Kidney (tissue), 13 donors: ENCODE measurements at regions not wholly inside any gene's neighbourhood (a gene's known extent, or its start where the extent isn't known, plus 50 kb on each side); places are given as distances from the start of the nearest gene placed in this dataset.

Experiments used
- DNase-seq, 5 donors: peaks; one replicate each; pipeline ENCODE4 v3.0.0-alpha.2; 2013 to 2020
- FAIRE-seq: peaks from 2 replicates; lab custom pipeline; 2012; peaks lifted over from hg19 to GRCh38; lab: Jason Lieb, UNC
- H3K27ac ChIP-seq, 2 donors: one replicate each; pipeline ENCODE4 v1.7.0; 2013; ENCODE audit warnings: low read depth in 2 of 2, low read length in 2 of 2, inconsistent platforms in 1 of 2
- H3K27me3 ChIP-seq: one replicate; pipeline ENCODE4 v1.7.1; 2013; ENCODE audit warnings: low read length, inconsistent platforms; ENCODE audit not compliant: control insufficient read depth, insufficient read depth
- H3K36me3 ChIP-seq, 3 donors: one replicate each; pipeline versions ENCODE4 v1.7.0 to v1.7.1; 2013; ENCODE audit warnings: low read length in 3 of 3, control low read depth in 1 of 3, inconsistent platforms in 1 of 3; ENCODE audit not compliant: insufficient read depth in 3 of 3, control insufficient read depth in 2 of 3
- H3K4me1 ChIP-seq, 3 donors: one replicate each; pipeline versions ENCODE4 v1.7.0 to v1.7.1; 2013; ENCODE audit warnings: low read length in 3 of 3, inconsistent platforms in 1 of 3, low read depth in 1 of 3; ENCODE audit not compliant: control insufficient read depth in 2 of 3, insufficient read depth in 2 of 3
- H3K4me3 ChIP-seq, 3 donors: one replicate each; pipeline versions ENCODE4 v1.7.0 to v1.8.1; 2013; ENCODE audit warnings: low read length in 3 of 3, control low read depth in 1 of 3, inconsistent platforms in 1 of 3
- H3K9ac ChIP-seq, 3 donors: one replicate each; pipeline versions ENCODE4 v1.7.0 to v1.7.1; 2013; ENCODE audit warnings: low read length in 3 of 3, control low read depth in 1 of 3, inconsistent platforms in 1 of 3
- H3K9me3 ChIP-seq, 3 donors: one replicate each; pipeline versions ENCODE4 v1.7.0 to v1.7.1; 2013; ENCODE audit warnings: low read length in 3 of 3, control low read depth in 1 of 3, inconsistent platforms in 1 of 3; ENCODE audit not compliant: control insufficient read depth in 2 of 3, insufficient read depth in 1 of 3
- intact Hi-C: fragments of 100-400 bp; cut with DNase I; formaldehyde crosslinking; loops from one replicate; pipeline ENCODE4 v1.11.1; 2022
- TF ChIP-seq, protein P1 (sequence below): IDR thresholded peaks from 3 replicates; pipeline ENCODE4 v1.5.1; 2012; ENCODE audit warnings: mild to moderate bottlenecking, moderate library complexity, borderline replicate concordance; ENCODE audit not compliant: insufficient read depth; ENCODE audit errors: extremely low read depth
- donor health status: control.
- donor health status: control.
- donor health status: control.
- donor health status: control.
- donor health status: control.
- donor health status: DM: yes; HTN: yes; CAD: no.
- donor health status: Normal renal cell carcinoma (clear cell type).

DNA sequence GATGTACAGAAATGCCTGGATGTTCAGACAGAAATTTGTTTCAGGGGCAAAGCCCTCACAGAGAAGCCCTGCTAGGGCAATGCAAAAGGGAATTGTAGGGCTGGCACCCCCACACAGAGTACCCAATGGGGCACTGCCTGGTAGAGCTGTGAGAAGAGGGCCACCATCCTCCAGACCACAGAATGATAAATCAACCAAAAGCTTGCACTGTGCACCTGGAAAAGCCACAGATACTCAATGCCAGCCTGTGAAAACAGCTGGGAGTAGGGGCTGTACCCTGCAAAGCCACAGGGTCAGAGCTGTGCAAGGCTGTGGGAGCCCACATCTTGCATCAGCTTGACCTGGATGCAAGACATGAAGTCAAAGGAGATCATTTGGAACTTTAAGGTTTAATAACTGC lies 477.9 kb upstream of the NECTIN3 start:
- Histone ChIP-seq H3K4me3 (no peak overlapping the region), H3K27me3 (no peaks in the 10 kb centered on the region), H3K9me3 (no peaks in the 10 kb centered on the region), H3K36me3 (no peaks in the 10 kb centered on the region), H3K4me1 (no peaks in the 10 kb centered on the region), H3K27ac (no peak overlapping the region), H3K9ac (no peak overlapping the region)
- DNase-seq (no peak), FAIRE-seq (no peak)
- intact Hi-C loops: no loop called here
- TF ChIP-seq, protein P1, sequence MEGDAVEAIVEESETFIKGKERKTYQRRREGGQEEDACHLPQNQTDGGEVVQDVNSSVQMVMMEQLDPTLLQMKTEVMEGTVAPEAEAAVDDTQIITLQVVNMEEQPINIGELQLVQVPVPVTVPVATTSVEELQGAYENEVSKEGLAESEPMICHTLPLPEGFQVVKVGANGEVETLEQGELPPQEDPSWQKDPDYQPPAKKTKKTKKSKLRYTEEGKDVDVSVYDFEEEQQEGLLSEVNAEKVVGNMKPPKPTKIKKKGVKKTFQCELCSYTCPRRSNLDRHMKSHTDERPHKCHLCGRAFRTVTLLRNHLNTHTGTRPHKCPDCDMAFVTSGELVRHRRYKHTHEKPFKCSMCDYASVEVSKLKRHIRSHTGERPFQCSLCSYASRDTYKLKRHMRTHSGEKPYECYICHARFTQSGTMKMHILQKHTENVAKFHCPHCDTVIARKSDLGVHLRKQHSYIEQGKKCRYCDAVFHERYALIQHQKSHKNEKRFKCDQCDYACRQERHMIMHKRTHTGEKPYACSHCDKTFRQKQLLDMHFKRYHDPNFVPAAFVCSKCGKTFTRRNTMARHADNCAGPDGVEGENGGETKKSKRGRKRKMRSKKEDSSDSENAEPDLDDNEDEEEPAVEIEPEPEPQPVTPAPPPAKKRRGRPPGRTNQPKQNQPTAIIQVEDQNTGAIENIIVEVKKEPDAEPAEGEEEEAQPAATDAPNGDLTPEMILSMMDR: no peak

DNA sequence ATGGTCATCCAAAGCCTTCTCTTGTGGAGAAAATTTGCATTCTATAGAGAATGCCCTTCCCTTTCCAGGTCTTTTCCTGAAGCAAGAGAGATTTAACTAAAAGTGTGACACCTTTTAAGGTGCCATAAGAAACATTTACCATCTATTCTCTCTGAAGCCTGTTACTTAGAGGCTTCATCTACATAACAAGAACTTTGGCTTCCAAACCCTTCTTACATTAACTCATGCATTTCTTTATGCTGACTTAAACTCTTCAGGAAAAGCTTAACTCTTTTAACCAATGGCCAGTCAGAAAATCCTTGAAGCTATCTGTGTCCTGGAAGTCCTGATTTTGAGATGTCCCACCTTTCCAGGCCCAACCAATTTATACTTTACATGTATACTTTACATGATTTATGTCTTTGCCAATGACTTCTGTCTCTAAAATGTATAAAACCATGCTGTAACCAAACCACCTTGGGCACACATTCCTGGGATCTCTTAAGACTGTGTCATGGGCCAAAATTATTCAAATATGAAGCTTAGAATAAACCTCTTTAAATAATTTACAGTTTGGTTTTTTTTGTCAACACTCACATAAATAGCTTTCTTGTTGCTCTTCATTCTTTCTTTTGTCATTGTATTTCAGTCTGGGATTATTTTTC lies 472.6 kb upstream of the NECTIN3 start:
- Histone ChIP-seq H3K36me3 (no peaks in the 10 kb centered on the region), H3K27me3 (no peaks in the 10 kb centered on the region), H3K4me1 (no peaks in the 10 kb centered on the region), H3K27ac (no peak overlapping the region), H3K9me3 (no peaks in the 10 kb centered on the region), H3K4me3 (no peak overlapping the region), H3K9ac (no peak overlapping the region)
- TF ChIP-seq, protein P1: no peak
- FAIRE-seq (no peak), DNase-seq (no peak)
- intact Hi-C loops: no loop called here

DNA sequence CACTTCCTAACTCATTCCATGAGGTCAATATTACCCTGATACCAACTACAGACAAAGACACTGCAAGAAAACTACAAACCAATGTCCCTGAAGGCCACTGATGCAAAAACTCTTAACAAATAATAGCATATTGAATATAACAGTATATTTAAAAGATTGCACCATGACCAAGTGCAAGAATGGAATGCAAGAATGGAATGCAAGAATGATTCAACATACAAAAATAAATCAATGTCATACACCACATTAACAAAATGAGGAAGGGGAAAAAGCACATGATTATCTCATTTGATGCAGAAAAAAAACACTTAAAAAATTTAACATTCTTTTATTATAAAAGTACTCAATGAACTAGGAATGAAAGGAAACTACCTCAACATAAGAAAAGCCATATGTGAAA lies 463.1 kb upstream of the NECTIN3 start:
- H3K4me1 ChIP-seq: no peaks in the 10 kb centered on the region
- no peak overlapping the region for H3K27ac ChIP-seq
- H3K36me3 ChIP-seq: no peaks in the 10 kb centered on the region
- no peak overlapping the region for H3K9ac ChIP-seq
- H3K27me3 ChIP-seq: no peaks in the 10 kb centered on the region
- intact Hi-C loops: no loop called here
- no peaks in the 10 kb centered on the region for H3K9me3 ChIP-seq
- no peak overlapping the region for H3K4me3 ChIP-seq
- no peak for DNase-seq
- TF ChIP-seq, protein P1: no peak
- FAIRE-seq: no peak

DNA sequence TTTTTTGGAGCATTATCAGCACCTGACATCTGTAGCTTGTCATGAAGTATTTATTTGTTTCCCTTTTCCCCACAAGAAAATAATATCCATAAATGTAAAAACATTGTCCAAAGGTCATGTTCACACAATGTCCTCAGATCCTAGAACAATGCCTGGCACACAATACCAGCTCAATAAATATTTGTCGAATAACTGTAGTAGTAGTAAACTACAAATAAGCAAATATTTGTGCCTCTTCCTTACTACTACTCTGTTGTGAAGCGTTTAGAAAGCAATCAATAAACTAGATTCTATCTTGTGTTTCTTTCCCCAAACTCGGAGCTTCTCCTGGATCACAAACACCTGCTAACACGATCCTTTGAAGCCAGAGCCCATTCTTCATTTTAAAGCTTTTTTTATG lies 459.6 kb upstream of the NECTIN3 start:
- Histone ChIP-seq H3K27ac (no peak overlapping the region), H3K27me3 (no peaks in the 10 kb centered on the region), H3K9ac (no peak overlapping the region), H3K9me3 (no peaks in the 10 kb centered on the region), H3K36me3 (no peaks in the 10 kb centered on the region), H3K4me1 (no peaks in the 10 kb centered on the region), H3K4me3 (no peak overlapping the region)
- no peak for DNase-seq
- no peak for FAIRE-seq
- intact Hi-C loops: no loop called here
- TF ChIP-seq, protein P1: no peak
